IgD-negative memory B cell (primary cell): ENCODE measurements at regions not wholly inside any gene's neighbourhood (a gene's known extent, or its start where the extent isn't known, plus 50 kb on each side); places are given as distances from the start of the nearest gene placed in this dataset.
"Not testable (repeated sequence)": the region's sequence is repeated elsewhere in the genome, so short reads cannot be mapped to it uniquely, and the experiment has no call there.

Experiments
- H3K27ac Mint-ChIP-seq, 3 donors: one replicate each; pipeline ENCODE4 v1.8.0; 2020 to 2022; ENCODE audit warnings: mild to moderate bottlenecking in 3 of 3, mixed read lengths in 3 of 3, moderate library complexity in 1 of 3
- H3K27me3 Mint-ChIP-seq: one replicate; pipeline ENCODE4 v1.8.0; 2021; ENCODE audit warnings: mixed read lengths
- H3K36me3 Mint-ChIP-seq: one replicate; pipeline ENCODE4 v1.8.0; 2020; ENCODE audit warnings: mild to moderate bottlenecking, mixed read lengths
- H3K4me1 Mint-ChIP-seq, 3 donors: one replicate each; pipeline ENCODE4 v1.8.0; 2020 to 2022; ENCODE audit warnings: mixed read lengths in 3 of 3, mild to moderate bottlenecking in 1 of 3
- H3K4me3 Mint-ChIP-seq, 4 donors: one replicate each; pipeline ENCODE4 v1.8.0; 2020 to 2022; ENCODE audit warnings: mild to moderate bottlenecking in 4 of 4, mixed read lengths in 4 of 4, moderate library complexity in 3 of 4
- H3K9me3 Mint-ChIP-seq, 3 donors: one replicate each; pipeline ENCODE4 v1.8.0; 2020 to 2021; ENCODE audit warnings: mixed read lengths in 3 of 3, mild to moderate bottlenecking in 1 of 3

GRCh38 chr11:91272089-91272488 is 952.5 kb upstream of the FAT3 start:
- Mint-ChIP-seq H3K36me3 (no peaks in the 10 kb centered on the region), H3K27ac (no peak overlapping the region), H3K4me1 (no peaks in the 10 kb centered on the region), H3K9me3 (peaks cover 2 to 14% (median 2%) of the 10 kb centered on the region in 3 donors), H3K27me3 (no peaks in the 10 kb centered on the region), H3K4me3 (no peak overlapping the region)

- H3K27me3 Mint-ChIP-seq, H3K27ac Mint-ChIP-seq, H3K36me3 Mint-ChIP-seq, H3K4me1 Mint-ChIP-seq, H3K4me3 Mint-ChIP-seq: not testable (repeated sequence)
- peaks cover 2 to 17% (median 5%) of the 10 kb centered on the region in 3 donors for H3K9me3 Mint-ChIP-seq
These were observed 955.9 kb upstream of the FAT3 start for GRCh38 chr11:91268512-91269295.

- H3K4me1 Mint-ChIP-seq = no peaks in the 10 kb centered on the region
- no peak overlapping the region for H3K27ac Mint-ChIP-seq
- peaks cover 2 to 11% (median 9%) of the 10 kb centered on the region in 3 donors for H3K9me3 Mint-ChIP-seq
- H3K4me3 Mint-ChIP-seq = no peak overlapping the region
- no peaks in the 10 kb centered on the region for H3K36me3 Mint-ChIP-seq
- H3K27me3 Mint-ChIP-seq = no peaks in the 10 kb centered on the region
These were observed 958.7 kb upstream of the FAT3 start for GRCh38 chr11:91265946-91266345.

GRCh38 chr11:91264481-91264880 is 960.1 kb upstream of the FAT3 start:
- H3K9me3 Mint-ChIP-seq = peaks cover 2 to 9% (median 6%) of the 10 kb centered on the region in 3 donors
- H3K27ac Mint-ChIP-seq = no peak overlapping the region
- H3K27me3 Mint-ChIP-seq = no peaks in the 10 kb centered on the region
- H3K4me1 Mint-ChIP-seq = no peaks in the 10 kb centered on the region
- H3K36me3 Mint-ChIP-seq = no peaks in the 10 kb centered on the region
- H3K4me3 Mint-ChIP-seq = no peak overlapping the region

DNA sequence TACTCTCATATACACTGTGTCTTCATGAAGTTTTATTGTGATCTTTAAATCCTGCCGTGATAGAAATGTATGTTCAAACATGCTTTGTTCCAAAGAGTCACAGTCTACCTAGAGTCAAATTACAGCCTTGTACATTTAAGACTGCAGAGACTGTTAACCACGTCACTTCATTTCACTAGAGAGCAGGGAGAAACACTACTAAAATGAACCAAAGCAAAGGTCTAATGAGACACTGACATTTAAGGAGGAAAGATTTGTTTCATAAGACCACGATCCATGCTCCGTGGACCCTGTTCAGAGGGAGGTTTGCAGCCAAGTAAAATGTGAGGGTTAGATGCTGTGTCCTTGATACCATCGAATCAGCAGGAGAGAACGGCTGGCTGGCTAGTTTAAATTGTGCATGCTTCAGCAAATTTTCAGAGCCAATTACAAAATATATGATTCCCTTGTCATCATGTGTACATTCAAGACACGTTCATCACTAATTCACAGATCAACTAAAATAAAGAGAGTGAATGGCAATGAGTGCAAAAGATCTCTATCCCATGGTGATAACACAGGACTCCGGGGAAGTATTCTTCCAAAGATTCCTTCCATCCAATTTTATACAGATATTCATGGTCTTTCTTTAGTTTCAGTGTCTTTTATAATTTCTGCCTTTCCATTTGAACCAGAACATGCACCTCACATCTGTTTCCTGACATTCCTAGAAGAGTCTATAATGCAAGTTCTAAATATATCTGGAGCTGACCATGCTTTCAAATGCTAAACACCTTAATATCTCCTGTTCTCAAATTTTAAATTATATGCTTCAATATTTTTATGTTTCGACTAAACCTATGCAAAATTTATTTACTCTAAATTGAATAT is 960.9 kb upstream of the FAT3 start:
- H3K4me3 Mint-ChIP-seq = no peak overlapping the region
- H3K4me1 Mint-ChIP-seq = no peaks in the 10 kb centered on the region
- no peaks in the 10 kb centered on the region for H3K27me3 Mint-ChIP-seq
- H3K36me3 Mint-ChIP-seq = no peaks in the 10 kb centered on the region
- H3K27ac Mint-ChIP-seq = no peak overlapping the region
- H3K9me3 Mint-ChIP-seq = peaks cover 2 to 10% (median 6%) of the 10 kb centered on the region in 3 donors

- H3K9me3 Mint-ChIP-seq = peaks cover 0 to 10% (median 6%) of the 10 kb centered on the region in 3 donors
- H3K4me3 Mint-ChIP-seq = no peak overlapping the region
- no peaks in the 10 kb centered on the region for H3K27me3 Mint-ChIP-seq
- no peak overlapping the region for H3K27ac Mint-ChIP-seq
- no peaks in the 10 kb centered on the region for H3K4me1 Mint-ChIP-seq
- no peaks in the 10 kb centered on the region for H3K36me3 Mint-ChIP-seq
These were observed 963.1 kb upstream of the FAT3 start for GRCh38 chr11:91261513-91261912.

DNA sequence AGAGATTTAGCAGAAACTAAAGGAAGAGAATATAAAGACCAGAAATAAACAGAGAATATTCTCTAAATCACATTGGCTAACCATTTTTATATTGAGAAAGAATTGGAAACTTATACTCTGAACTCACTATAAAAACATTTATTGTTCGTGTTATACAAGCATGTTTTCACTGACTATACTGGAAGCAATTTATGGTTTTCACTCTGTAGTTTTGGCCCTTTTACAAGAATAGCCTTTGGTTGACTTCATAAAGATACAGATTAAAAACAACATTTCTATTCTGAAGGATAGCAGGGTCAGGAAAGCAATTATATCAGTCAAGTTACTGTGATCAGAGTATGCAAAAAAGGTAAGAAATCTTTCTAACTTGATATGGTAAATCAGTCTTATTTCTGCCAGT is 965.7 kb upstream of the FAT3 start:
- Mint-ChIP-seq H3K4me3 (no peak overlapping the region), H3K27me3 (no peaks in the 10 kb centered on the region), H3K36me3 (no peaks in the 10 kb centered on the region), H3K9me3 (peaks cover 0 to 7% (median 5%) of the 10 kb centered on the region in 3 donors), H3K4me1 (no peaks in the 10 kb centered on the region), H3K27ac (no peak overlapping the region)

DNA sequence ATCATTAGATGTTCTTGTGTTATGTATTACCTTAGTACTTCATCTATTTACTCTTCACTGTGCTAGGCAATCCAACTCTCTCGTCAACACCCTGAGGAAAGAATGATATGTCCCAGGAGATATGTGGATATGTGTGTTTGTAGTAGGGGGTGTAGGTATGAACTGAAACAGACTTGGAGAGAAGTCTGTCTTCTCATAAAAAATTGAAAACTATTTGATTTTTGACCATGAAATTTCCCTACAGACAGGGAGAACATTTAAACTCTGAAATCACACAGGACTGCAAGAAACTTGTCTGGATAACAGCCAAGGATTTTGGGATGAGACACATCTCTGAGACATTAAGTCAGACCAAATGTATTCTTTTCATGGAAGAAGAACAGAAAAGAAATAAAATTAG is 967.0 kb upstream of the FAT3 start:
- H3K27ac Mint-ChIP-seq = no peak overlapping the region
- peaks cover 0 to 7% (median 4%) of the 10 kb centered on the region in 3 donors for H3K9me3 Mint-ChIP-seq
- H3K4me1 Mint-ChIP-seq = no peaks in the 10 kb centered on the region
- no peak overlapping the region for H3K4me3 Mint-ChIP-seq
- no peaks in the 10 kb centered on the region for H3K36me3 Mint-ChIP-seq
- no peaks in the 10 kb centered on the region for H3K27me3 Mint-ChIP-seq

GRCh38 chr11:91248199-91248807 is 976.3 kb upstream of the FAT3 start:
- Mint-ChIP-seq H3K4me1 (no peaks in the 10 kb centered on the region), H3K27me3 (no peaks in the 10 kb centered on the region), H3K36me3 (no peaks in the 10 kb centered on the region), H3K4me3 (no peak overlapping the region), H3K9me3 (peaks cover 2 to 5% (median 4%) of the 10 kb centered on the region in 3 donors), H3K27ac (no peak overlapping the region)

GRCh38 chr11:91247009-91247735 is 977.4 kb upstream of the FAT3 start:
- H3K4me3 Mint-ChIP-seq = no peak overlapping the region
- no peak overlapping the region for H3K27ac Mint-ChIP-seq
- no peaks in the 10 kb centered on the region for H3K27me3 Mint-ChIP-seq
- no peaks in the 10 kb centered on the region for H3K36me3 Mint-ChIP-seq
- no peaks in the 10 kb centered on the region for H3K4me1 Mint-ChIP-seq
- H3K9me3 Mint-ChIP-seq = peaks cover 0 to 3% (median 2%) of the 10 kb centered on the region in 3 donors

DNA sequence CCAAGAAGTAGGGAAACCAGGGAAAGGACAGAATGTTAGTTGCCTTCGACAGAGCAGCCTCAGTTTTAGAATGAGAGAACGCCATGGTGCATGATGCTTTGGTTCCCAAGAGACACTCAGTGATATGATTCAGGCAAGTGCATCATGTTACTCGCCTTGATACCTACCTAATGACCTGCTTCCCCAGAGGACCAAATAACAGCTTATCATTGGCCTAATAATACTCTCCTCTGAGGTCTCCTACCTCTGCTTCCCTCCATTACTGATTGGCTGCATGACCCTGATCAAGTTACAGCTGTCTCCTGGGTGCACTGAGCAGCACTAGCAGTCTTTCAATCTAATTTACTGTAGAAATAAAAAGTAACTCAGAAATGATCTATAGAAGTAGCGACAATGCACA is 979.7 kb upstream of the FAT3 start:
- Mint-ChIP-seq H3K27me3 (no peaks in the 10 kb centered on the region), H3K36me3 (no peaks in the 10 kb centered on the region), H3K4me3 (no peak overlapping the region), H3K4me1 (no peaks in the 10 kb centered on the region), H3K27ac (no peak overlapping the region), H3K9me3 (no peaks in the 10 kb centered on the region)

GRCh38 chr11:91243630-91244029 is 981.0 kb upstream of the FAT3 start:
- Mint-ChIP-seq H3K27me3 (no peaks in the 10 kb centered on the region), H3K36me3 (no peaks in the 10 kb centered on the region), H3K4me1 (no peaks in the 10 kb centered on the region), H3K4me3 (no peak overlapping the region), H3K27ac (no peak overlapping the region), H3K9me3 (no peaks in the 10 kb centered on the region)

DNA sequence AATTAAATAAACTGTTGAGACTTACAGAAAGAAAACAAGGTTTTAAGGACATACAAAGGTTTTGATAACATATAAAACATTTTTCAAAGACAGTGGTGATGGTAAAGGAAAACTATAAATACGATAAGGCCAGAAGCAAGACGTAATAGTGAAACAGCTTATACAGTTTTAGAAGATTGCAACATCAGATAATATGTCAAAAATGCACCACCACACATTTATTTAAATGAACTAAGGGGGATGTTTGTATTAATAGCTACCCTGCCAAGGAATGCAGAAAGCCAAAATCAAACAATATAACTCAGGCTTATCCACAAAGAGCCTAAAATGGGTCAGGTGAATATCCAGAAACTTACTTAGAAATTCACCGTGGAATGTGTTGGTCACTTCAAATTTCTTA is 981.6 kb upstream of the FAT3 start:
- Mint-ChIP-seq H3K27ac (no peak overlapping the region), H3K4me3 (no peak overlapping the region), H3K4me1 (no peaks in the 10 kb centered on the region), H3K27me3 (no peaks in the 10 kb centered on the region), H3K36me3 (no peaks in the 10 kb centered on the region), H3K9me3 (no peaks in the 10 kb centered on the region)

GRCh38 chr11:91241226-91241625 is 983.4 kb upstream of the FAT3 start:
- no peak overlapping the region for H3K27ac Mint-ChIP-seq

DNA sequence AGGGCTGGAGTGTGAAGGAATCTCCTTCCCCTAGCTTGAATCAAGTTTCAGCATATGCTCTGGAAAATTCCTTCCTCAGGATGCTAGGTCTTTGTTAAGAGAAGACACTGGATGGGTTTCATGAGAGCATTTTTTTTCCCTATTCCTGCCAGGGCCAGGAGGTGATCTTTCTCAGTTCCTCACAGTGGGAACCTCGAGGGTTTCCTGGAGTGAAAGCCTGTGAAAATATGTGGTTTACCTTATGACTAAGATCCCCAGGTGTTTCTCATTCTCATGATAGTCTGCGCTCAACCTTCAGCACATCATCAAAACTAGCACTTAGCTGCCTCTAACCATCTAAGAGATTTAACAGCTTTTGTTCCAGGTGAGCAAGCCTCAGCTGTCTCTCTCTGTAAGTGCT is 985.3 kb upstream of the FAT3 start:
- H3K4me3 Mint-ChIP-seq = no peak overlapping the region
- no peaks in the 10 kb centered on the region for H3K27me3 Mint-ChIP-seq
- H3K9me3 Mint-ChIP-seq = peaks cover 0 to 4% (median 0%) of the 10 kb centered on the region in 3 donors
- H3K27ac Mint-ChIP-seq = no peak overlapping the region
- no peaks in the 10 kb centered on the region for H3K4me1 Mint-ChIP-seq
- H3K36me3 Mint-ChIP-seq = no peaks in the 10 kb centered on the region

More at GRCh38 chr11:91241226-91241625, 983.4 kb upstream of the FAT3 start:
- Mint-ChIP-seq H3K4me3 (no peak overlapping the region), H3K36me3 (no peaks in the 10 kb centered on the region), H3K9me3 (peaks cover 0 to under 1% (median 0%) of the 10 kb centered on the region in 3 donors), H3K27me3 (no peaks in the 10 kb centered on the region), H3K4me1 (no peaks in the 10 kb centered on the region)
